ENCODE measurements at regions not wholly inside any gene's neighbourhood (a gene's known extent, or its start where the extent isn't known, plus 50 kb on each side); places are given as distances from the start of the nearest gene placed in this dataset.
"Not testable (repeated sequence)": the region's sequence is repeated elsewhere in the genome, so short reads cannot be mapped to it uniquely, and the experiment has no call there.

DNA sequence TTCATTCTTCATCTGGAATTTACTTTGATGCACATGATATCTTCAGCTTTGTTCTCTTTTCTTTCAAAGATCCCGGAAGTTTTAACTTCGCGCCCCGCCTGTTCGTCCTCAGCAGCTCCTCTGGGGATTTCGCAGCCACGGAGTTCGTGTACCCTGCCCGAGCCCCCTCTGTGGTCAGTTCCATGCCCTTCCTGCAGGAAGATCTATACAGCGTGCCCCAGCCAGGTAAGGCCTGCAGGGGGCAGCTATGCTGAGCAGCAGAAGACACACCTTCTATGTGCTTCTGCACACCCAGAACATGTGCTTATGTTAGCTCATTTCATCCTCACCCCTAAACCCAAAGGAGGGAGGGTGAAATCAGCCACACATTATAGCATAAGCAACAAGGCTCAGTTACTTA lies 79.7 kb upstream of the LYZL2 start:
- Mint-ChIP-seq H3K36me3 (peaks cover 5% of the 10 kb centered on the region), H3K9me3 (peaks cover 3% of the 10 kb centered on the region), H3K4me1 (peaks cover 18% of the 10 kb centered on the region), H3K4me3 (no peak overlapping the region), H3K27ac (no peak overlapping the region), H3K27me3 (no peaks in the 10 kb centered on the region)
- ATAC-seq (ENCODE audit: low read depth) = no peak
- DNase-seq (ENCODE audit: low spot score in 2 of 2) = no peak

DNA sequence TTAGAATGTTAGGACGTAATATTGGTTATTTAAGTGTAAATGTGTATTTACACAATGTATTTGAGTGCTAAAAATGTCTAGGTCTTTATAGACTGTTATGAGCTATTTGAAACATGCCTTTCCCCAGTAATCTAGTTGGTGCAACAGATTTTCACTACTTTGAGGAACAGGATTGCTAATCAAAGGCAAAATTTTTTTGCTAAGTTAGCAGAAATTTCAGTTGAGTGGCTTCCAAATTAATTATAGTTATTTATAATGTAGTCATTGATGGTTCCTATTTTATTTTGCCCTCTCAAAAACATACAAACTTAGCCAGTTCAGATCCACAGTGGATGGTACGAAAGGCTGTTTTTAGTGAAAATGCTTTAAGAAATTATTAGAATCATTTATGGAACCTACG lies 78.7 kb upstream of the LYZL2 start:
- peaks cover 2% of the 10 kb centered on the region for H3K36me3 Mint-ChIP-seq
- no peak overlapping the region for H3K4me3 Mint-ChIP-seq
- H3K4me1 Mint-ChIP-seq = peaks cover 25% of the 10 kb centered on the region
- H3K27me3 Mint-ChIP-seq = no peaks in the 10 kb centered on the region
- ATAC-seq (ENCODE audit: low read depth) (no peak), DNase-seq (ENCODE audit: low spot score in 2 of 2) (no peak)
- peaks cover 3% of the 10 kb centered on the region for H3K9me3 Mint-ChIP-seq
- no peak overlapping the region for H3K27ac Mint-ChIP-seq

DNA sequence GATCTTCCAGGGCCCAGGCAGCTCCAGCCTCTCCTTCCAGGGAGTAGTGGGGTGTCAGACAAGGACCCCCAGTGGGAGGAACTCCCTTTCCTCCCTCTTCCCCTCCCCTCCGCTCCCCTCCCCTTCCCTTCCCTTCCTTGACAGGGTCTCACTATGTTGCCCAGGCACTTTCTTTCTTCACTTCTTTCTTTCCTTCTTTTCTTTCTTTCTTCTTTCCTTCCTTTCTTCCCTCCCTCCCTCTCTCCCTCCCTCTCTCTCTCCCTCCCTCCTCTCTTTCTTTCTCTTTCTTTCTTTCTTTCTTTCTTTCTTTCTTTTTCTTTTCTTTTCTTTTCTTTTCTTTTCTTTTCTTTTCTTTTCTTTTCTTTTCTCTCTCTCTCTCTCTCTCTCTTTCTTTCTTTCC lies 76.6 kb upstream of the LYZL2 start:
- not testable (repeated sequence) for H3K27me3 Mint-ChIP-seq; H3K9me3 Mint-ChIP-seq; ATAC-seq (ENCODE audit: low read depth); H3K36me3 Mint-ChIP-seq; DNase-seq (ENCODE audit: low spot score in 2 of 2)
- peak overlapping the region; percentile 97 for H3K27ac Mint-ChIP-seq
- H3K4me3 Mint-ChIP-seq = peak overlapping the region; percentile 37
- peaks cover 37% of the 10 kb centered on the region for H3K4me1 Mint-ChIP-seq

GRCh38 chr10:30705625-30706149 lies 76.1 kb upstream of the LYZL2 start:
- no peaks in the 10 kb centered on the region for H3K36me3 Mint-ChIP-seq
- no peaks in the 10 kb centered on the region for H3K9me3 Mint-ChIP-seq
- ATAC-seq (ENCODE audit: low read depth) (peak; percentile 18), DNase-seq (ENCODE audit: low spot score in 2 of 2) (peak in 1 of 2 donors; percentile 24)
- H3K27me3 Mint-ChIP-seq = no peaks in the 10 kb centered on the region
- peaks cover 38% of the 10 kb centered on the region for H3K4me1 Mint-ChIP-seq
- peak overlapping the region; percentile 88 for H3K4me3 Mint-ChIP-seq
- H3K27ac Mint-ChIP-seq = peak overlapping the region; percentile 97

DNA sequence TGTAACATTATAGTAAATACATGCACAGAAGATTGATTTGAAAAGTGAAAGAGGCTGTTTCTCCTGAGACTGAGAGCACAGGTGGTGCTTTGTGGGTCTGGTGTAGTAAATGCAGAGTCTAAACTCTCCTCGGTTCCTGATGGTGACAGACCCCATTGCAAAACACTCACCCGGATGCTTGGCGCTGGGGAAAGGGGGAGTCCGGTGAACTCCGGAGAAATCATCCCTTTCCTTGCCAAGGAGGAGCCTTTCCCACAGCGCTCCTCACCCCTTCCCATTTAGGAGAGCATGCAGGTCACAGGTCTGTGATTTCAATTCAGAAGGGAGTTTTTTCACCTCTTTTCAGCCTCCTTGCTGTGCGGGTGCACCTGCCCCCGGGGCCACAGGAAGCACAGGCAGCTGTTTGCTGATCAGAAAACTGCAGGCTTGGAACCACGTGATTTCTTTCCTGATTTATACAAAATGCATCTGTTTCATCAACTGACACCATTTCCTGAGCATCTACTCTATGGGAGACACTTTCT lies 75.6 kb upstream of the LYZL2 start:
- ATAC-seq (ENCODE audit: low read depth) (peak; percentile 74), DNase-seq (ENCODE audit: low spot score in 2 of 2) (peak; percentile 34 to 45)
- peak overlapping the region; percentile 88 for H3K4me3 Mint-ChIP-seq

GRCh38 chr10:30704601-30705100 lies 75.1 kb upstream of the LYZL2 start:
- peak in 1 of 2 donors; percentile 18 for DNase-seq (ENCODE audit: low spot score in 2 of 2)
- H3K4me3 Mint-ChIP-seq = peak overlapping the region; percentile 88
- peak; percentile 13 for ATAC-seq (ENCODE audit: low read depth)
- not testable (repeated sequence) for H3K27me3 Mint-ChIP-seq, H3K9me3 Mint-ChIP-seq, H3K36me3 Mint-ChIP-seq
- peak overlapping the region; percentile 97 for H3K27ac Mint-ChIP-seq
- peaks cover 38% of the 10 kb centered on the region for H3K4me1 Mint-ChIP-seq

More for the DNA sequence above, 75.6 kb upstream of the LYZL2 start:
- peaks cover 38% of the 10 kb centered on the region for H3K4me1 Mint-ChIP-seq
- H3K27me3 Mint-ChIP-seq = no peaks in the 10 kb centered on the region
- H3K9me3 Mint-ChIP-seq = no peaks in the 10 kb centered on the region
- H3K36me3 Mint-ChIP-seq = no peaks in the 10 kb centered on the region
- H3K27ac Mint-ChIP-seq = peak overlapping the region; percentile 97

DNA sequence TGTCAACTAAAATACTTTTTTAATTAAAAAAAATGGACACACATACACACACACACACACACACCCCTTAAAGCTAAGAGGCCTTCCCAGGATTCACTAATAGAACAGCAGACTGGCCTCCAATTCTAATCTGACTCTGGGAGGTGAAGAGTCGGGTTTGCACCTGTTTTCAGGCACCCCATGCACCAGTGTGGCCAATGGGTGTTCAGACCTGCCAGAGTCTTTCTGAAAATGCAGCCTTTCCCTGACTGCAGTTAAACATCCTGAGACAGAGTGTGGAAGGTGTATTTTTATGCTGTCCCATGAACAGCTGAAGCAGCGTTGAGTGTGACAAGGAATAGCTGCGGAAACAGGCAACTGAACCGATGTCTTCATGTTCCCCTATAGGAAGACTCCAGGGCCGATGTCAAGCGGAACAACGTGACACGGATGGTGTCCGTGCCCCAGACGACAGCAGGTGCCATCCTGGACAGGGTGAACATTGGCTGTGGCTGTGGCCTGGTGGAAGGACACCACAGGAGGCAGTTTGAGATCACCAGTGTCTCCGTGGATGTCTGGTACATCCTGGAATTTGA lies 74.6 kb upstream of the LYZL2 start:
- H3K36me3 Mint-ChIP-seq = no peaks in the 10 kb centered on the region
- H3K4me3 Mint-ChIP-seq = peak overlapping the region; percentile 88
- H3K9me3 Mint-ChIP-seq = no peaks in the 10 kb centered on the region
- H3K4me1 Mint-ChIP-seq = peaks cover 40% of the 10 kb centered on the region
- DNase-seq (ENCODE audit: low spot score in 2 of 2) (no peak), ATAC-seq (ENCODE audit: low read depth) (no peak)
- H3K27me3 Mint-ChIP-seq = no peaks in the 10 kb centered on the region
- peak overlapping the region; percentile 97 for H3K27ac Mint-ChIP-seq

DNA sequence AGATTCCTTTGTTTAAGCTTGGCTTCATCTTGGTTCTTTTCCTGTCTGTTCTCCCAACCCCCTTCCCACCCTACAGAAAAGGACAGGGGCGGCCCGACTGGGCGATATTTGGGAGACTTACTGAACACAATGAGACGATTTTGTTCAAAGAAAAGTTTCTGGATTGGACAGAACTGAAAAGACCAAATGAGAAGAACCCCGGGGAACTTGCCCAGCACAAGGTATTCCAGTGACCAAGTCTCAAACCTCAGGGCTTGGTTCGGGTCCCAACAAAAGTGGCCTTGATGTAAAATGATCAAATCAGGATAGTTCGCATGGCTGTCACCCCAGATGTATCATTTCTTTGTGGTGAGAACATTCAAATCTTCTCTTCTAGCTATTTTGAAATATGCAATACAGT lies 73.9 kb upstream of the LYZL2 start:
- DNase-seq (ENCODE audit: low spot score in 2 of 2); H3K4me3 Mint-ChIP-seq; ATAC-seq (ENCODE audit: low read depth); H3K36me3 Mint-ChIP-seq; H3K27me3 Mint-ChIP-seq; H3K9me3 Mint-ChIP-seq: not testable (repeated sequence)
- H3K27ac Mint-ChIP-seq = peak overlapping the region; percentile 97
- peaks cover 40% of the 10 kb centered on the region for H3K4me1 Mint-ChIP-seq

DNA sequence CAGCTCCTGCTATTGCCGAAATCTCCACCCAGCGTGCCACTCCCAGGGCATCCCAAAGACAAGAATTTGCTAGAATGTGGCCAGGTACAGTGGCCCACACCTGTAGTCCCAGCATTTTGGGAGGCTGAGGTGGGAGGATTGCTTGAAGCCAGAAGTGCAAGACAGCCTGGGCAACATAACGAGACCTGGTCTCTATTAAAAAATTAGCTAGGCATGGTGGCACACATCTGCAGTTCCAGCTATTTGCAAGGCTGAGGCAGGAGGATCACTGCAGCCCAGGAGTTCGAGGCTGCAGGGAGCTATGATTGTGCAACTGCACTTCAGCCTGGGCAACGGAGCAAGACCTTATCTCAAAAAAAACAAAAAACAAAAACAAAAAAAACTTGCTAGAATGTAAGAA lies 73.3 kb upstream of the LYZL2 start:
- no peaks in the 10 kb centered on the region for H3K36me3 Mint-ChIP-seq
- ATAC-seq (ENCODE audit: low read depth) = no peak
- DNase-seq (ENCODE audit: low spot score in 2 of 2) = no peak
- no peak overlapping the region for H3K4me3 Mint-ChIP-seq
- H3K9me3 Mint-ChIP-seq = no peaks in the 10 kb centered on the region
- H3K27me3 Mint-ChIP-seq = no peaks in the 10 kb centered on the region
- peak overlapping the region; percentile 90 for H3K27ac Mint-ChIP-seq
- H3K4me1 Mint-ChIP-seq = peaks cover 40% of the 10 kb centered on the region

- Mint-ChIP-seq H3K4me3 (peak overlapping the region; percentile 76), H3K27ac (peak overlapping the region; percentile 90), H3K9me3 (no peaks in the 10 kb centered on the region), H3K27me3 (no peaks in the 10 kb centered on the region), H3K36me3 (no peaks in the 10 kb centered on the region), H3K4me1 (peaks cover 42% of the 10 kb centered on the region)
- ATAC-seq (ENCODE audit: low read depth) = peak; percentile 56
- DNase-seq (ENCODE audit: low spot score in 2 of 2) = peak in 1 of 2 donors; percentile 20
These were observed 72.1 kb upstream of the LYZL2 start for GRCh38 chr10:30701451-30702173.

DNA sequence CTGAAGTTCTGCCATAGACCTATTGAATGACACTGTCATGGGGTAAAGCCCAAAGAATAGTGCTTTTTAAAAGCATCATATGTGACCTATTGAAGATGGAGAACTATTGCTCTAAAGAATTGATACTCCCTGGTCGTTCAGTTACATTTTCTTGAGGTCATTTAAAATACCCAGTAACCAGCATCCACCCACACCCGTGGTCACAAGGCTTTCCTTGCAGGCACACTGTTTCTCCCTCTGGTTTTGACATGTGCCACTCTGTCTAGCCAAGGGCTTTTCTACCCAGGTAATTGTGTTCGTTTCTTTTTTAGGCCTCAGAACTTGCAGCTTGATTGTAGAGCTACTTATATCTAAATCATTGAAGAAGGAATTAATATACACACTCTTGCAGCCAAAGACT lies 68.3 kb upstream of the LYZL2 start:
- Mint-ChIP-seq H3K27ac (no peak overlapping the region), H3K4me3 (no peak overlapping the region), H3K4me1 (peaks cover 18% of the 10 kb centered on the region), H3K36me3 (peaks cover 2% of the 10 kb centered on the region), H3K27me3 (peaks cover 5% of the 10 kb centered on the region), H3K9me3 (no peaks in the 10 kb centered on the region)
- ATAC-seq (ENCODE audit: low read depth) (no peak), DNase-seq (ENCODE audit: low spot score in 2 of 2) (no peak)

DNA sequence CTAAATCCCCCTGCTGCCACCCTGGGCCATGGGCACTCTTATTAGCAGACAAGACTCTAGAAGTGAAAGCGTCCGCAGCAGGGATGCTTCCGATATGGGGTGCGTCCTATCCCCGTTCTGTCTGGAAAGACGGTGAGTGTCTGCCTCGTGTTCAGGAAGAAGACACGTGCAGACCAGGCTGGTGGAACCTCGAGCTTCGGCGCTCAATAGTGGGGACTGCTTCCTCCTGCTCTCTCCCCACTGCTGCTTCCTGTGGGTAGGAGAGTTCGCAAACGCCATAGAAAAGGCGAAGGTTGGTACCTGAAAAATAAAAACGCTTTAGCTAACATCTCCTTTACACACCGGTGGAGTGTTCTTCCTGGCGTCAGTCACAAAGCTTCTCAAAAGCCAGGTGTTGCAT lies 67.7 kb upstream of the LYZL2 start:
- not testable (repeated sequence) for H3K9me3 Mint-ChIP-seq; DNase-seq (ENCODE audit: low spot score in 2 of 2); H3K4me3 Mint-ChIP-seq; H3K27me3 Mint-ChIP-seq; ATAC-seq (ENCODE audit: low read depth); H3K36me3 Mint-ChIP-seq; H3K27ac Mint-ChIP-seq
- peaks cover 13% of the 10 kb centered on the region for H3K4me1 Mint-ChIP-seq

DNA sequence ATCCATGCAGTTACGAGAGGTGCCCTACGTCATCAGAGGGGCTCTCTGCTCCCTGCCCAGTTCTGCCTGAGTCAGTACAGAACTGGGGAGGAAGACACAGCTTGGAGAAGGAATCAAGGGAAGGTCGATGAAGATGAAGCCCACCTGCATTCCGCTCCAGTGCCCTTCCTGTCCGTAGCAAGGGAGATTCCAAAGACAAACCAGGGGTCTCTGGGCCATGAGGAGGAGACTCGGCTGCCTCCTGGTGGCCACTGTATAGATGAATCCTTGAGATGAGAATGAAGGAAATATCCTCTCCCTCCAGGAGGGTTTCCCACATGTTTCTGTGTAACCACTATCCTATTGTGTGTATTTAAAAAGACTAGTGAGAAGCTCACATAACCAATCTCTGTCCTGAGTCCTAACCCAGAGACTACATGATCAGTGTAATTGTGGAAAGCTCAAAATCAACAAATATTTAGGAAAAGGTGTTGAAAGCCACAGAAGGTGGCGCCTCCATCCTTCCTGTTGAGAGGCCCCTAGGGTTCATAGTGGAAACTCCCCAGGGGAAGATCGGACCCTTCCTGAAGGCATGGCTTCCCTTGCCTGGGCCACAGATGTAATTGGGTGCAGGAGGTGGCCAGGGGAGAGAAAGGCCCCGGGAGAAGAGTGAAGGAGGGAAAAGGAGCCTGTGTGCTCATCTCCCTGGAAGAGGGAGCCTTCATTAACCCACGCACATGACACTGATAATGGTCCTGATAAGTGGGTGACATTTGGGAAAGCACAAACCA lies 67.0 kb upstream of the LYZL2 start:
- not testable (repeated sequence) for ATAC-seq (ENCODE audit: low read depth); H3K36me3 Mint-ChIP-seq; H3K9me3 Mint-ChIP-seq; H3K27ac Mint-ChIP-seq; H3K4me3 Mint-ChIP-seq; H3K27me3 Mint-ChIP-seq; DNase-seq (ENCODE audit: low spot score in 2 of 2)
- H3K4me1 Mint-ChIP-seq = peaks cover 10% of the 10 kb centered on the region

Measured in memory B cell (primary cell).